GM21526 (cell line): ENCODE measurements at regions not wholly inside any gene's neighbourhood (a gene's known extent, or its start where the extent isn't known, plus 50 kb on each side); places are given as distances from the start of the nearest gene placed in this dataset.

Experiments used
- ATAC-seq: cut with Tn5 transposase; IDR thresholded peaks from one replicate; pipeline ENCODE4 v1.9.1; 2021; ENCODE audit warnings: moderate library complexity; ENCODE audit not compliant: unreplicated experiment, low FRiP score

GRCh38 chr13:39232401-39232980 is 194.2 kb downstream of the NHLRC3 start:
- no peak for ATAC-seq

- no peak for ATAC-seq
These were observed 194.7 kb downstream of the NHLRC3 start for GRCh38 chr13:39232999-39233398.

GRCh38 chr13:39233519-39233918 is 195.3 kb downstream of the NHLRC3 start:
- no peak for ATAC-seq

GRCh38 chr13:39244561-39245230 is 206.4 kb downstream of the NHLRC3 start:
- ATAC-seq = no peak

GRCh38 chr13:39245688-39246087 is 207.4 kb downstream of the NHLRC3 start:
- ATAC-seq = no peak

- ATAC-seq = no peak
These were observed 211.7 kb downstream of the NHLRC3 start for GRCh38 chr13:39249982-39250381.

GRCh38 chr13:39250440-39250839 is 212.2 kb downstream of the NHLRC3 start:
- ATAC-seq = no peak

GRCh38 chr13:39251340-39251739 is 213.1 kb downstream of the NHLRC3 start:
- ATAC-seq = no peak

- no peak for ATAC-seq
These were observed 215.5 kb downstream of the NHLRC3 start for GRCh38 chr13:39253774-39254173.

GRCh38 chr13:39254601-39255000 is 216.3 kb downstream of the NHLRC3 start:
- ATAC-seq = no peak

- ATAC-seq = no peak
These were observed 219.4 kb downstream of the NHLRC3 start for GRCh38 chr13:39257642-39258041.

- no peak for ATAC-seq
These were observed 221.3 kb downstream of the NHLRC3 start for GRCh38 chr13:39259371-39260140.

GRCh38 chr13:39263033-39263432 is 224.8 kb downstream of the NHLRC3 start:
- ATAC-seq = no peak

GRCh38 chr13:39263531-39263930 is 225.3 kb downstream of the NHLRC3 start:
- no peak for ATAC-seq

- ATAC-seq = no peak
These were observed 228.2 kb downstream of the NHLRC3 start for GRCh38 chr13:39266426-39266825.

GRCh38 chr13:39268398-39268797 is 230.1 kb downstream of the NHLRC3 start:
- ATAC-seq = no peak

GRCh38 chr13:39269004-39269403 is 230.7 kb downstream of the NHLRC3 start:
- ATAC-seq = no peak

GRCh38 chr13:39269411-39269810 is 231.2 kb downstream of the NHLRC3 start:
- no peak for ATAC-seq

GRCh38 chr13:39272994-39273393 is 234.7 kb downstream of the NHLRC3 start:
- ATAC-seq = no peak

- no peak for ATAC-seq
These were observed 235.9 kb downstream of the NHLRC3 start for GRCh38 chr13:39273953-39274738.

GRCh38 chr13:39274739-39275325 is 236.6 kb downstream of the NHLRC3 start:
- ATAC-seq = no peak
